ENCODE measurements at regions not wholly inside any gene's neighbourhood (a gene's known extent, or its start where the extent isn't known, plus 50 kb on each side); places are given as distances from the start of the nearest gene placed in this dataset.
"Not testable (repeated sequence)": the region's sequence is repeated elsewhere in the genome, so short reads cannot be mapped to it uniquely, and the experiment has no call there.

GRCh38 chr4:127425851-127426250 is 206.9 kb upstream of the INTU start:
- FAIRE-seq (no peak), DNase-seq (ENCODE audit: insufficient read length, low spot score) (no peak)
- TF ChIP-seq PAX5 (IDR thresholded peaks at IDR 0.05; ENCODE audit: insufficient read depth, low read length, severe bottlenecking), result no peak
- no peak for TF ChIP-seq TAF1 (IDR thresholded peaks at IDR 0.05; ENCODE audit: low read depth, low read length)
- no peak for TF ChIP-seq POU2F2 (IDR thresholded peaks at IDR 0.05; ENCODE audit: low read depth, low read length)
- TF ChIP-seq POLR2AphosphoS5 (IDR thresholded peaks at IDR 0.05; ENCODE audit: low read depth, low read length), result no peak
- no peak for TF ChIP-seq POLR2A (IDR thresholded peaks at IDR 0.05; ENCODE audit: low read depth, low read length)
- no peak for TF ChIP-seq SPI1 (IDR thresholded peaks at IDR 0.05; ENCODE audit: low read depth, low read length)

- FAIRE-seq (no peak), DNase-seq (ENCODE audit: insufficient read length, low spot score) (no peak)
- TF ChIP-seq TAF1 (IDR thresholded peaks at IDR 0.05; ENCODE audit: low read depth, low read length) (no peak), PAX5 (IDR thresholded peaks at IDR 0.05; ENCODE audit: insufficient read depth, low read length, severe bottlenecking) (no peak), POU2F2 (IDR thresholded peaks at IDR 0.05; ENCODE audit: low read depth, low read length) (no peak)
Observed at GRCh38 chr4:127441571-127441970, 191.2 kb upstream of the INTU start.

- TF ChIP-seq POLR2A (IDR thresholded peaks at IDR 0.05; ENCODE audit: low read depth, low read length), result no peak
- TF ChIP-seq PAX5 (IDR thresholded peaks at IDR 0.05; ENCODE audit: insufficient read depth, low read length, severe bottlenecking), result no peak
- no peak for TF ChIP-seq SPI1 (IDR thresholded peaks at IDR 0.05; ENCODE audit: low read depth, low read length)
- no peak for TF ChIP-seq POLR2AphosphoS5 (IDR thresholded peaks at IDR 0.05; ENCODE audit: low read depth, low read length)
- FAIRE-seq (no peak), DNase-seq (ENCODE audit: insufficient read length, low spot score) (no peak)
Observed at GRCh38 chr4:127445471-127445870, 187.3 kb upstream of the INTU start.

- FAIRE-seq (no peak), DNase-seq (ENCODE audit: insufficient read length, low spot score) (no peak)
- TF ChIP-seq SPI1 (IDR thresholded peaks at IDR 0.05; ENCODE audit: low read depth, low read length) (no peak), POU2F2 (IDR thresholded peaks at IDR 0.05; ENCODE audit: low read depth, low read length) (no peak), POLR2AphosphoS5 (IDR thresholded peaks at IDR 0.05; ENCODE audit: low read depth, low read length) (no peak), PAX5 (IDR thresholded peaks at IDR 0.05; ENCODE audit: insufficient read depth, low read length, severe bottlenecking) (no peak), TAF1 (IDR thresholded peaks at IDR 0.05; ENCODE audit: low read depth, low read length) (no peak), POLR2A (IDR thresholded peaks at IDR 0.05; ENCODE audit: low read depth, low read length) (no peak)
Observed at GRCh38 chr4:127446427-127446885, 186.3 kb upstream of the INTU start.

GRCh38 chr4:127448986-127449385 is 183.8 kb upstream of the INTU start:
- FAIRE-seq (no peak), DNase-seq (ENCODE audit: insufficient read length, low spot score) (no peak)
- TF ChIP-seq POU2F2 (IDR thresholded peaks at IDR 0.05; ENCODE audit: low read depth, low read length) (no peak), SPI1 (IDR thresholded peaks at IDR 0.05; ENCODE audit: low read depth, low read length) (no peak), POLR2AphosphoS5 (IDR thresholded peaks at IDR 0.05; ENCODE audit: low read depth, low read length) (no peak)

GRCh38 chr4:127449449-127449848 is 183.3 kb upstream of the INTU start:
- DNase-seq (ENCODE audit: insufficient read length, low spot score), result no peak
- no peak for FAIRE-seq
- TF ChIP-seq POLR2A (IDR thresholded peaks at IDR 0.05; ENCODE audit: low read depth, low read length) (no peak), TAF1 (IDR thresholded peaks at IDR 0.05; ENCODE audit: low read depth, low read length) (no peak), PAX5 (IDR thresholded peaks at IDR 0.05; ENCODE audit: insufficient read depth, low read length, severe bottlenecking) (no peak), SPI1 (IDR thresholded peaks at IDR 0.05; ENCODE audit: low read depth, low read length) (no peak), POLR2AphosphoS5 (IDR thresholded peaks at IDR 0.05; ENCODE audit: low read depth, low read length) (no peak), POU2F2 (IDR thresholded peaks at IDR 0.05; ENCODE audit: low read depth, low read length) (no peak)

GRCh38 chr4:127450276-127450675 is 182.5 kb upstream of the INTU start:
- FAIRE-seq, result no peak
- TF ChIP-seq TAF1 (IDR thresholded peaks at IDR 0.05; ENCODE audit: low read depth, low read length) (no peak), POLR2AphosphoS5 (IDR thresholded peaks at IDR 0.05; ENCODE audit: low read depth, low read length) (no peak), PAX5 (IDR thresholded peaks at IDR 0.05; ENCODE audit: insufficient read depth, low read length, severe bottlenecking) (no peak), SPI1 (IDR thresholded peaks at IDR 0.05; ENCODE audit: low read depth, low read length) (no peak), POU2F2 (IDR thresholded peaks at IDR 0.05; ENCODE audit: low read depth, low read length) (no peak), POLR2A (IDR thresholded peaks at IDR 0.05; ENCODE audit: low read depth, low read length) (no peak)

GRCh38 chr4:127463883-127464282 is 168.9 kb upstream of the INTU start:
- DNase-seq (ENCODE audit: insufficient read length, low spot score) (no peak), FAIRE-seq (no peak)
- TF ChIP-seq POU2F2 (IDR thresholded peaks at IDR 0.05; ENCODE audit: low read depth, low read length), result no peak
- TF ChIP-seq POLR2A (IDR thresholded peaks at IDR 0.05; ENCODE audit: low read depth, low read length), result no peak
- no peak for TF ChIP-seq POLR2AphosphoS5 (IDR thresholded peaks at IDR 0.05; ENCODE audit: low read depth, low read length)
- no peak for TF ChIP-seq TAF1 (IDR thresholded peaks at IDR 0.05; ENCODE audit: low read depth, low read length)
- TF ChIP-seq SPI1 (IDR thresholded peaks at IDR 0.05; ENCODE audit: low read depth, low read length), result no peak
- no peak for TF ChIP-seq PAX5 (IDR thresholded peaks at IDR 0.05; ENCODE audit: insufficient read depth, low read length, severe bottlenecking)

More at GRCh38 chr4:127450276-127450675, 182.5 kb upstream of the INTU start:
- no peak for DNase-seq (ENCODE audit: insufficient read length, low spot score)

- TF ChIP-seq POLR2AphosphoS5 (IDR thresholded peaks at IDR 0.05; ENCODE audit: low read depth, low read length), result no peak
- TF ChIP-seq PAX5 (IDR thresholded peaks at IDR 0.05; ENCODE audit: insufficient read depth, low read length, severe bottlenecking), result no peak
- no peak for TF ChIP-seq POLR2A (IDR thresholded peaks at IDR 0.05; ENCODE audit: low read depth, low read length)
- TF ChIP-seq TAF1 (IDR thresholded peaks at IDR 0.05; ENCODE audit: low read depth, low read length), result no peak
- DNase-seq (ENCODE audit: insufficient read length, low spot score) (no peak), FAIRE-seq (no peak)
Observed at GRCh38 chr4:127469542-127469941, 163.2 kb upstream of the INTU start.

GRCh38 chr4:127469959-127470809 is 162.6 kb upstream of the INTU start:
- FAIRE-seq, result no peak
- TF ChIP-seq PAX5 (IDR thresholded peaks at IDR 0.05; ENCODE audit: insufficient read depth, low read length, severe bottlenecking), result no peak
- TF ChIP-seq POU2F2 (IDR thresholded peaks at IDR 0.05; ENCODE audit: low read depth, low read length), result no peak
- TF ChIP-seq SPI1 (IDR thresholded peaks at IDR 0.05; ENCODE audit: low read depth, low read length), result no peak
- TF ChIP-seq POLR2AphosphoS5 (IDR thresholded peaks at IDR 0.05; ENCODE audit: low read depth, low read length), result no peak
- TF ChIP-seq POLR2A (IDR thresholded peaks at IDR 0.05; ENCODE audit: low read depth, low read length), result no peak
- TF ChIP-seq TAF1 (IDR thresholded peaks at IDR 0.05; ENCODE audit: low read depth, low read length), result no peak
- DNase-seq (ENCODE audit: insufficient read length, low spot score), result no peak

GRCh38 chr4:127478271-127478670 is 154.5 kb upstream of the INTU start:
- DNase-seq (ENCODE audit: insufficient read length, low spot score); FAIRE-seq: not testable (repeated sequence)
